ENCODE measurements at regions not wholly inside any gene's neighbourhood (a gene's known extent, or its start where the extent isn't known, plus 50 kb on each side); places are given as distances from the start of the nearest gene placed in this dataset.

- no peak overlapping the region for H2BK12ac ChIP-seq (ENCODE audit: low read depth, low read length)
- no peak overlapping the region for H3K18ac ChIP-seq (ENCODE audit: extremely low read depth, low read length)
- no peak overlapping the region for H4K8ac ChIP-seq (ENCODE audit: extremely low read depth, insufficient read depth, low read length)
- no peaks in the 10 kb centered on the region for H3K9me3 ChIP-seq (ENCODE audit: insufficient read depth in 2 of 2, low read depth in 1 of 2, low read length in 1 of 2)
- no peak overlapping the region for H4K91ac ChIP-seq (replicated peaks; ENCODE audit: insufficient read length, low read length)
- H3K4me3 ChIP-seq (ENCODE audit: extremely low read depth in 1 of 4, insufficient read depth in 2 of 4, low read depth in 3 of 4, low read length in 4 of 4), result no peak overlapping the region
- no peak overlapping the region for H3K27ac ChIP-seq (ENCODE audit: low read depth, low read length)
- WGBS, 2 experiments (ENCODE audit: extremely low coverage in 1 of 2, insufficient coverage in 1 of 2, insufficient read length in 1 of 2, insufficient replicate concordance in 2 of 2, low coverage in 1 of 2, low lambda C conversion rate in 2 of 2, missing lambda C conversion rate in 1 of 2), result 96% methylated on average over 4 of the region's 4 CpGs; no CpG with 5 or more reads in 1 of the 2 experiments
- ChIA-PET POLR2A (ENCODE audit: partially characterized antibody) (interaction anchor here (0.6 to 1.1 kb wide), 2 partner anchors 54 to 574 kb away, joined by 3 to 4 read pairs; no protein-coding TSS in a partner anchor), CTCF (ENCODE audit: partially characterized antibody) (interaction anchor here (1.2 kb wide), 1 partner anchor 12 kb away, joined by 3 read pairs; no protein-coding TSS in a partner anchor)
- no peak overlapping the region for H3K14ac ChIP-seq (ENCODE audit: insufficient read length)
- no peak overlapping the region for H3K56ac ChIP-seq (replicated peaks; ENCODE audit: insufficient read length, low read depth, low read length)
- no peak overlapping the region for H2AK5ac ChIP-seq (ENCODE audit: low read depth, low read length)
- no peak overlapping the region for H3K4me2 ChIP-seq (ENCODE audit: insufficient read depth in 1 of 2, low read depth in 2 of 2, low read length in 2 of 2)
- H2BK20ac ChIP-seq (ENCODE audit: low read length), result no peak overlapping the region
- FAIRE-seq (no peak), DNase-seq (ENCODE audit: low read depth in 1 of 2, low spot score in 2 of 2) (no peak)
- H4K5ac ChIP-seq (ENCODE audit: insufficient read length, low read depth, low read length), result no peak overlapping the region
- H3K4me1 ChIP-seq (replicated peaks in 1 of 4; ENCODE audit: control insufficient read depth in 3 of 4, insufficient read depth in 4 of 4, low read length in 3 of 4), result no peaks in the 10 kb centered on the region
- no peaks in the 10 kb centered on the region for H3K36me3 ChIP-seq (ENCODE audit: control insufficient read depth in 2 of 4, insufficient read depth in 4 of 4, low read length in 3 of 4)
- H2BK5ac ChIP-seq (ENCODE audit: low read depth, low read length), result no peak overlapping the region
- H3K9ac ChIP-seq (replicated peaks in 1 of 4; ENCODE audit: extremely low read depth in 1 of 4, low read depth in 3 of 4, low read length in 3 of 4), result no peak overlapping the region
- H3K23ac ChIP-seq (ENCODE audit: insufficient read length), result no peak overlapping the region
- no peak overlapping the region for H2BK120ac ChIP-seq (replicated peaks; ENCODE audit: low read depth, low read length)
- H3K23me2 ChIP-seq (ENCODE audit: low read depth, low read length), result no peaks in the 10 kb centered on the region
- H3K27me3 ChIP-seq (replicated peaks in 1 of 4; ENCODE audit: control insufficient read depth in 3 of 4, extremely low read depth in 1 of 4, insufficient read depth in 3 of 4, low read length in 3 of 4), result peaks cover 0 to 1% (median 0%) of the 10 kb centered on the region in 4 experiments; a peak in 1 of 7 replicates
- H3K4ac ChIP-seq (replicated peaks; ENCODE audit: insufficient read length, low read depth, low read length), result no peak overlapping the region
- H3K79me1 ChIP-seq (ENCODE audit: low read depth, low read length), result no peaks in the 10 kb centered on the region
- H4K20me1 ChIP-seq (replicated peaks in 1 of 2; ENCODE audit: control insufficient read depth in 1 of 2, insufficient read depth in 2 of 2, low read length in 2 of 2), result no peaks in the 10 kb centered on the region
- no peak overlapping the region for H2BK15ac ChIP-seq (ENCODE audit: low read length)
- H3K79me2 ChIP-seq (ENCODE audit: control insufficient read depth in 1 of 2, insufficient read depth in 2 of 2, low read length in 2 of 2), result no peaks in the 10 kb centered on the region
- no peak overlapping the region for H2AFZ ChIP-seq (ENCODE audit: low read length)
- TF ChIP-seq POLR2A (IDR thresholded peaks at IDR 0.05; ENCODE audit: control extremely low read depth in 1 of 2, low read depth in 2 of 2, low read length in 2 of 2), result no peak
- no peak for TF ChIP-seq POLR2AphosphoS5 (IDR thresholded peaks at IDR 0.05; ENCODE audit: low read depth, low read length)
- TF ChIP-seq CTCF (IDR thresholded peaks at IDR 0.05; ENCODE audit: control extremely low read depth in 1 of 3, insufficient read depth in 1 of 3, low read depth in 1 of 3, low read length in 3 of 3), result no peak
- TF ChIP-seq TEAD4 (IDR thresholded peaks at IDR 0.05; ENCODE audit: low read depth, low read length), result no peak
- TF ChIP-seq EGR1 (IDR thresholded peaks at IDR 0.05; ENCODE audit: borderline replicate concordance, low read depth, low read length), result no peak
- TF ChIP-seq TAF7 (optimal IDR thresholded peaks at IDR 0.05; ENCODE audit: borderline replicate concordance, low read depth, low read length), result no peak
- no peak for TF ChIP-seq NANOG (IDR thresholded peaks at IDR 0.05; ENCODE audit: insufficient read depth, low read depth, low read length, poor library complexity, severe bottlenecking)
- no peak for TF ChIP-seq EP300 (IDR thresholded peaks at IDR 0.05; ENCODE audit: borderline replicate concordance in 1 of 2, low read depth in 2 of 2, low read length in 2 of 2)
- TF ChIP-seq CBX8 (IDR thresholded peaks at IDR 0.05; ENCODE audit: borderline replicate concordance, low read depth, low read length), result no peak
- TF ChIP-seq YY1 (IDR thresholded peaks at IDR 0.05; ENCODE audit: low read depth, low read length), result no peak
- TF ChIP-seq SP1 (IDR thresholded peaks at IDR 0.05; ENCODE audit: low read depth, low read length), result no peak
- no peak for TF ChIP-seq SP4 (IDR thresholded peaks at IDR 0.05; ENCODE audit: low read length)
- TF ChIP-seq BCL11A (IDR thresholded peaks at IDR 0.05; ENCODE audit: low read depth in 2 of 2, low read length in 2 of 2), result no peak
Measured at GRCh38 chr1:96011606-96012005, 710.0 kb upstream of the PTBP2 start.

Data from H1 (cell line).